Ishikawa (cell line): ENCODE measurements at regions not wholly inside any gene's neighbourhood (a gene's known extent, or its start where the extent isn't known, plus 50 kb on each side); places are given as distances from the start of the nearest gene placed in this dataset.

ENCODE experiments used
- CEBPB ChIP-seq: IDR thresholded peaks from 2 replicates; pipeline ENCODE4 v1.6.1; 2012
- CREB1 ChIP-seq: IDR thresholded peaks from 2 replicates; pipeline ENCODE4 v1.6.1; 2012; ENCODE audit warnings: low read depth
- EGR1 ChIP-seq: IDR thresholded peaks from 2 replicates; pipeline ENCODE4 v1.6.1; 2012
- EP300 ChIP-seq: IDR thresholded peaks from 2 replicates; pipeline ENCODE4 v1.6.1; 2012; ENCODE audit warnings: borderline replicate concordance
- FOXM1 ChIP-seq: IDR thresholded peaks from 2 replicates; pipeline ENCODE4 v1.6.1; 2012; ENCODE audit warnings: low read depth, borderline replicate concordance
- MAX ChIP-seq: IDR thresholded peaks from 2 replicates; pipeline ENCODE4 v1.6.1; 2012
- NFIC ChIP-seq: IDR thresholded peaks from 2 replicates; pipeline ENCODE4 v1.6.1; 2012
- RAD21 ChIP-seq: IDR thresholded peaks from 2 replicates; pipeline ENCODE4 v1.6.1; 2012; ENCODE audit warnings: low read depth
- REST ChIP-seq: IDR thresholded peaks from 2 replicates; pipeline ENCODE4 v1.6.1; 2012; ENCODE audit warnings: low read depth, mild to moderate bottlenecking
- TAF1 ChIP-seq: IDR thresholded peaks from 2 replicates; pipeline ENCODE4 v1.6.1; 2012; ENCODE audit warnings: low read depth, mild to moderate bottlenecking
- TCF12 ChIP-seq: IDR thresholded peaks from 2 replicates; pipeline ENCODE4 v1.6.1; 2012; ENCODE audit warnings: low read depth
- TEAD4 ChIP-seq: IDR thresholded peaks from 2 replicates; pipeline ENCODE4 v1.6.1; 2012
- USF1 ChIP-seq: IDR thresholded peaks from 2 replicates; pipeline ENCODE4 v1.6.1; 2012
- YY1 ChIP-seq: IDR thresholded peaks from 2 replicates; pipeline ENCODE4 v1.6.1; 2012; ENCODE audit warnings: low read depth
- ZBTB7A ChIP-seq: IDR thresholded peaks from 2 replicates; pipeline ENCODE4 v1.6.1; 2012; ENCODE audit warnings: low read depth

GRCh38 chr6:119658917-119659316 lies 309.4 kb upstream of the MAN1A1 start:
- TF ChIP-seq CEBPB (no peak), NFIC (no peak), YY1 (no peak), EGR1 (no peak), CREB1 (no peak), MAX (no peak), TAF1 (no peak), REST (no peak), TEAD4 (no peak)

- TF ChIP-seq ZBTB7A, result no peak
These were observed 305.6 kb upstream of the MAN1A1 start for GRCh38 chr6:119655124-119655523.

GRCh38 chr6:119653329-119653728 lies 303.8 kb upstream of the MAN1A1 start:
- TF ChIP-seq TCF12 (no peak), EGR1 (no peak), ZBTB7A (no peak), MAX (no peak), FOXM1 (no peak), NFIC (no peak), USF1 (no peak), CEBPB (no peak), TEAD4 (no peak), EP300 (no peak), RAD21 (no peak), REST (no peak), YY1 (no peak), TAF1 (no peak), CREB1 (no peak)

- TF ChIP-seq TCF12 (no peak), CEBPB (no peak), TAF1 (no peak), YY1 (no peak), FOXM1 (no peak), RAD21 (no peak), MAX (no peak), USF1 (no peak), EGR1 (no peak), EP300 (no peak), REST (no peak), TEAD4 (no peak), CREB1 (no peak), ZBTB7A (no peak), NFIC (no peak)
These were observed 300.0 kb upstream of the MAN1A1 start for GRCh38 chr6:119649531-119649930.

- no peak for TF ChIP-seq FOXM1
These were observed 297.7 kb upstream of the MAN1A1 start for GRCh38 chr6:119647309-119647708.
